H9 (cell line): ENCODE measurements at regions not wholly inside any gene's neighbourhood (a gene's known extent, or its start where the extent isn't known, plus 50 kb on each side); places are given as distances from the start of the nearest gene placed in this dataset.

ENCODE experiments used
- DNase-seq: peaks from one replicate; pipeline ENCODE4 v3.0.0-alpha.2; 2017
- H2AFZ ChIP-seq: one replicate; pipeline ENCODE4 v1.6.1; 2013; ENCODE audit warnings: mild to moderate bottlenecking, low read length, control low read depth, moderate library complexity
- H2AK5ac ChIP-seq: 2 replicates; pipeline ENCODE4 v1.6.1; 2013; ENCODE audit warnings: low read length, control low read depth, mixed read lengths; ENCODE audit not compliant: insufficient read length
- H2BK120ac ChIP-seq: one replicate; pipeline ENCODE4 v1.6.1; 2013; ENCODE audit warnings: low read depth, mild to moderate bottlenecking, low read length, control low read depth, inconsistent platforms; ENCODE audit not compliant: poor library complexity, severe bottlenecking
- H2BK12ac ChIP-seq: 2 replicates; pipeline ENCODE4 v1.6.1; 2013; ENCODE audit warnings: low read length, control low read depth, mixed read lengths, low read depth; ENCODE audit not compliant: insufficient read length
- H2BK15ac ChIP-seq: 2 replicates; pipeline ENCODE4 v1.6.1; 2013; ENCODE audit warnings: low read depth, low read length, control low read depth
- H2BK20ac ChIP-seq: one replicate; pipeline ENCODE4 v1.6.1; 2013; ENCODE audit warnings: low read depth, mild to moderate bottlenecking, low read length, control low read depth, inconsistent platforms; ENCODE audit not compliant: poor library complexity, severe bottlenecking
- H2BK5ac ChIP-seq: 2 replicates; pipeline ENCODE4 v1.6.1; 2013; ENCODE audit warnings: low read length, control low read depth, mixed read lengths; ENCODE audit not compliant: insufficient read length
- H3K14ac ChIP-seq: 2 replicates; pipeline ENCODE4 v1.6.1; 2013; ENCODE audit warnings: low read length, control low read depth; ENCODE audit not compliant: insufficient read depth
- H3K18ac ChIP-seq: 2 replicates; pipeline ENCODE4 v1.6.1; 2013; ENCODE audit warnings: low read depth, mild to moderate bottlenecking, mixed read lengths, low read length, control low read depth; ENCODE audit not compliant: insufficient read length
- H3K23ac ChIP-seq: 2 replicates; pipeline ENCODE4 v1.6.1; 2013; ENCODE audit warnings: low read length, control low read depth, mixed read lengths, low read depth; ENCODE audit not compliant: insufficient read length
- H3K23me2 ChIP-seq: 2 replicates; pipeline ENCODE4 v1.6.1; 2013; ENCODE audit warnings: low read depth, mild to moderate bottlenecking, mixed read lengths, low read length, control low read depth; ENCODE audit not compliant: insufficient read length, poor library complexity, severe bottlenecking
- H3K27ac ChIP-seq: 2 replicates; pipeline ENCODE4 v1.5.1; 2013; ENCODE audit warnings: low read length, control low read depth, mixed read lengths, low read depth; ENCODE audit not compliant: insufficient read length
- H3K27me3 ChIP-seq: 2 replicates; pipeline ENCODE4 v1.6.1; 2013; ENCODE audit warnings: low read length, control low read depth, inconsistent platforms; ENCODE audit not compliant: insufficient read depth
- H3K4ac ChIP-seq: 2 replicates; pipeline ENCODE4 v1.6.1; 2013; ENCODE audit warnings: low read depth, mild to moderate bottlenecking, control low read depth, inconsistent platforms, low read length, moderate library complexity
- H3K4me1 ChIP-seq: 2 replicates; pipeline ENCODE4 v1.6.1; 2013; ENCODE audit warnings: low read length, control low read depth, inconsistent platforms; ENCODE audit not compliant: insufficient read depth
- H3K4me2 ChIP-seq: 2 replicates; pipeline ENCODE4 v1.6.1; 2013; ENCODE audit warnings: low read length, control low read depth, mixed read lengths; ENCODE audit not compliant: insufficient read length, insufficient read depth
- H3K56ac ChIP-seq: 2 replicates; pipeline ENCODE4 v1.6.1; 2013; ENCODE audit warnings: low read depth, mild to moderate bottlenecking, mixed read lengths, low read length, control low read depth; ENCODE audit not compliant: insufficient read length
- H3K79me1 ChIP-seq: 2 replicates; pipeline ENCODE4 v1.6.1; 2013; ENCODE audit warnings: low read depth, mild to moderate bottlenecking, moderate library complexity, low read length, control low read depth, inconsistent platforms; ENCODE audit not compliant: insufficient read depth, poor library complexity, severe bottlenecking
- H3K79me2 ChIP-seq: 2 replicates; pipeline ENCODE4 v1.6.1; 2013; ENCODE audit warnings: low read length, control low read depth, inconsistent platforms; ENCODE audit not compliant: insufficient read depth
- H3K9ac ChIP-seq: 2 replicates; pipeline ENCODE4 v1.6.1; 2013; ENCODE audit warnings: low read length, control low read depth, mixed read lengths; ENCODE audit not compliant: insufficient read length; ENCODE audit errors: extremely low read depth
- H3K9me3 ChIP-seq: one replicate; pipeline ENCODE4 v1.6.1; 2013; ENCODE audit warnings: low read depth, low read length, inconsistent platforms; ENCODE audit not compliant: control insufficient read depth
- H3T11ph ChIP-seq: one replicate; pipeline ENCODE4 v1.6.1; 2013; ENCODE audit warnings: mild to moderate bottlenecking, low read length, control low read depth, inconsistent platforms
- H4K20me1 ChIP-seq: one replicate; pipeline ENCODE4 v1.6.1; 2013; ENCODE audit not compliant: control insufficient read depth, insufficient read length, insufficient read depth
- H4K5ac ChIP-seq: 2 replicates; pipeline ENCODE4 v1.6.1; 2013; ENCODE audit warnings: low read depth, mild to moderate bottlenecking, mixed read lengths, low read length, control low read depth; ENCODE audit not compliant: insufficient read length
- H4K8ac ChIP-seq: replicated peaks from 2 replicates; pipeline ENCODE4 v1.6.1; 2013; ENCODE audit warnings: low read length, control low read depth, mixed read lengths, low read depth; ENCODE audit not compliant: insufficient read length
- H4K91ac ChIP-seq: 2 replicates; pipeline ENCODE4 v1.6.1; 2013; ENCODE audit warnings: low read depth, mild to moderate bottlenecking, moderate library complexity, mixed read lengths, low read length, control low read depth; ENCODE audit not compliant: insufficient read length
- H3K27ac Mint-ChIP-seq, 3 experiments: 2 replicates in 2 of 3; 3 replicates in 1 of 3; pipeline ENCODE4 v1.8.0; 2020 to 2021; ENCODE audit warnings: mixed read lengths in 3 of 3, mild to moderate bottlenecking in 1 of 3, moderate library complexity in 1 of 3
- H3K27me3 Mint-ChIP-seq: 2 replicates; pipeline ENCODE4 v1.8.0; 2021; ENCODE audit warnings: low read depth, mild to moderate bottlenecking, moderate library complexity, mixed read lengths
- H3K36me3 Mint-ChIP-seq, 3 experiments: 2 replicates in 2 of 3; 3 replicates in 1 of 3; pipeline ENCODE4 v1.8.0; 2020 to 2021; ENCODE audit warnings: low read depth in 3 of 3, mixed read lengths in 3 of 3; ENCODE audit not compliant: insufficient read depth in 1 of 3
- H3K4me1 Mint-ChIP-seq, 2 experiments: 2 replicates each; pipeline ENCODE4 v1.8.0; 2020; ENCODE audit warnings: mixed read lengths in 2 of 2
- H3K4me3 Mint-ChIP-seq, 2 experiments: 2 replicates in 1 of 2; 3 replicates in 1 of 2; pipeline ENCODE4 v1.8.0; 2020 to 2021; ENCODE audit warnings: mild to moderate bottlenecking in 2 of 2, mixed read lengths in 2 of 2, moderate library complexity in 1 of 2
- H3K9me3 Mint-ChIP-seq, 2 experiments: 2 replicates in 1 of 2; 3 replicates in 1 of 2; pipeline ENCODE4 v1.8.0; 2020; ENCODE audit warnings: mild to moderate bottlenecking in 2 of 2, mixed read lengths in 2 of 2, moderate library complexity in 1 of 2
- WGBS: extraction: QIAGEN DNeasy Blood & Tissue Kit; methylation state at CpG from one replicate; pipeline ENCODE4 v1.1.7; 2013; ENCODE audit warnings: missing lambda C conversion rate, low lambda C conversion rate, mixed read lengths; ENCODE audit not compliant: insufficient read length; ENCODE audit errors: extremely low coverage; 5-methylcytosine and 5-hydroxymethylcytosine counted together
- TF ChIP-seq, protein P1 (sequence below): fragments of 200-600 bp; sonication (generic); conservative IDR thresholded peaks from 3 replicates; pipeline ENCODE4 v1.8.0; 2021; ENCODE audit warnings: antibody characterized with exemption, mild to moderate bottlenecking

DNA sequence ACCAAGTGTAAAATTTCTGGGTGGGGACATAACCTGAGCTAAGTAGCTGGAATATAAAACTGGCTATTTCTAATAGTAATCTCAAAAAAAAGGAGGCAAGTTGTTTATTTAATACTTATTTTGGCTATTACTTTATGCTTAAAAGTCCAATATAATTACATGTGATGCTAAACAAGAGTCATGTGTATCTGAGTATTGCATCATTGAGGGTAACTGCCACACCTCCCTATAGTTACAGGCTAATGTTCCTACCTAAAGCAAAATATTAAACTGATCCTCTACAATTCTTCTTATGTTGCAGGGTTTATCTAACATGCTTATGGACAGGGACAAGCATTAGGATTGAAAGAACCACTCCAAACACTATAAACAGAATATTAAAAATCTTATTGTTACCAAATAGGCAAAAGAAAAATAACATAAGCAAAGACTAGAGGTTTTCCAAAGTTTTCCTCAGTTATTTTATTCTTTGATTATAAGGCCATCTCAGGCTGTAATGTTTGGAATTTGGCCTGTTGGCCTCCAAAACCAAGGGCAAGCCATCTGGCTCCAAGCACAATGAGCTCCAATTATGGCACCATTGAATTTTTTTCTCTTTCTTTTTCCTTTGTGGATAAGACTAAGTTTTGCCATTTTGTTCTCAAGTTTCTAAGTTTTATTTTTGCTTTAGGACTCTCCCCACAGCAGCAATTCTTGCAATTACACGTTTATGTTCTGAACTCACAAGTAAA lies 75.8 kb upstream of the ABI3BP start:
- no peak overlapping the region for H3K56ac ChIP-seq
- H3K9me3 ChIP-seq: no peaks in the 10 kb centered on the region
- H3K23ac ChIP-seq: no peak overlapping the region
- H2AK5ac ChIP-seq: no peak overlapping the region
- no CpG with 5 or more reads among the region's 1 CpG for WGBS
- Mint-ChIP-seq H3K9me3 (no peaks in the 10 kb centered on the region), H3K4me1 (peaks cover 6 to 8% of the 10 kb centered on the region in 2 experiments), H3K36me3 (no peaks in the 10 kb centered on the region), H3K27ac (no peak overlapping the region), H3K27me3 (no peaks in the 10 kb centered on the region), H3K4me3 (no peak overlapping the region)
- H3K79me1 ChIP-seq: no peaks in the 10 kb centered on the region
- H3K27ac ChIP-seq: no peak overlapping the region
- no peak overlapping the region for H4K91ac ChIP-seq
- TF ChIP-seq, protein P1, sequence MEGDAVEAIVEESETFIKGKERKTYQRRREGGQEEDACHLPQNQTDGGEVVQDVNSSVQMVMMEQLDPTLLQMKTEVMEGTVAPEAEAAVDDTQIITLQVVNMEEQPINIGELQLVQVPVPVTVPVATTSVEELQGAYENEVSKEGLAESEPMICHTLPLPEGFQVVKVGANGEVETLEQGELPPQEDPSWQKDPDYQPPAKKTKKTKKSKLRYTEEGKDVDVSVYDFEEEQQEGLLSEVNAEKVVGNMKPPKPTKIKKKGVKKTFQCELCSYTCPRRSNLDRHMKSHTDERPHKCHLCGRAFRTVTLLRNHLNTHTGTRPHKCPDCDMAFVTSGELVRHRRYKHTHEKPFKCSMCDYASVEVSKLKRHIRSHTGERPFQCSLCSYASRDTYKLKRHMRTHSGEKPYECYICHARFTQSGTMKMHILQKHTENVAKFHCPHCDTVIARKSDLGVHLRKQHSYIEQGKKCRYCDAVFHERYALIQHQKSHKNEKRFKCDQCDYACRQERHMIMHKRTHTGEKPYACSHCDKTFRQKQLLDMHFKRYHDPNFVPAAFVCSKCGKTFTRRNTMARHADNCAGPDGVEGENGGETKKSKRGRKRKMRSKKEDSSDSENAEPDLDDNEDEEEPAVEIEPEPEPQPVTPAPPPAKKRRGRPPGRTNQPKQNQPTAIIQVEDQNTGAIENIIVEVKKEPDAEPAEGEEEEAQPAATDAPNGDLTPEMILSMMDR: no peak
- no peak overlapping the region for H2BK120ac ChIP-seq
- no peak overlapping the region for H3K9ac ChIP-seq
- H3K14ac ChIP-seq: no peak overlapping the region
- no peak overlapping the region for H3K18ac ChIP-seq
- no peak overlapping the region for H3K4me2 ChIP-seq
- no peaks in the 10 kb centered on the region for H4K20me1 ChIP-seq
- H3K4me1 ChIP-seq: no peaks in the 10 kb centered on the region
- H2BK20ac ChIP-seq: no peak overlapping the region
- H2BK15ac ChIP-seq: no peak overlapping the region
- H2BK5ac ChIP-seq: no peak overlapping the region
- no peak for DNase-seq
- no peak overlapping the region for H3K4ac ChIP-seq
- no peak overlapping the region for H4K8ac ChIP-seq
- H4K5ac ChIP-seq: no peak overlapping the region
- H2BK12ac ChIP-seq: no peak overlapping the region
- H3K27me3 ChIP-seq: no peaks in the 10 kb centered on the region
- H3K79me2 ChIP-seq: no peaks in the 10 kb centered on the region
- H2AFZ ChIP-seq: no peak overlapping the region
- no peaks in the 10 kb centered on the region for H3K23me2 ChIP-seq
- no peak overlapping the region for H3T11ph ChIP-seq
